ENCODE measurements at regions not wholly inside any gene's neighbourhood (a gene's known extent, or its start where the extent isn't known, plus 50 kb on each side); places are given as distances from the start of the nearest gene placed in this dataset.

- H3K79me1 ChIP-seq (replicated peaks; ENCODE audit: low read length, poor library complexity, severe bottlenecking), result no peaks in the 10 kb centered on the region
- H3K27ac ChIP-seq (ENCODE audit: low read length, poor library complexity, severe bottlenecking), result no peak overlapping the region
- H2BK120ac ChIP-seq (ENCODE audit: low read depth, low read length), result no peak overlapping the region
- H2AFZ ChIP-seq (ENCODE audit: low read depth, low read length), result no peak overlapping the region
- H2BK12ac ChIP-seq (ENCODE audit: low read length in 2 of 2), result no peak overlapping the region
- H2BK5ac ChIP-seq (ENCODE audit: low read depth, low read length, poor library complexity, severe bottlenecking), result no peak overlapping the region
- H3K4me1 ChIP-seq (ENCODE audit: control insufficient read depth, insufficient read depth, low read depth, low read length), result no peaks in the 10 kb centered on the region
- no peak overlapping the region for H3K18ac ChIP-seq (ENCODE audit: low read depth in 1 of 2, low read length in 2 of 2)
- H3K27me3 ChIP-seq (ENCODE audit: control insufficient read depth in 1 of 2, insufficient read depth in 1 of 2, low read length in 2 of 2), result peaks cover 0 to 85% of the 10 kb centered on the region in 2 experiments
- no peak overlapping the region for H3K9ac ChIP-seq (ENCODE audit: low read length)
- H3K9me3 ChIP-seq (ENCODE audit: control insufficient read depth, low read length), result peaks cover 10% of the 10 kb centered on the region
- no peak overlapping the region for H3K4me3 ChIP-seq (ENCODE audit: insufficient read depth in 1 of 2, low read depth in 1 of 2, low read length in 2 of 2)
- H3K14ac ChIP-seq (ENCODE audit: low read length in 2 of 2), result no peak overlapping the region
- no peak overlapping the region for H4K91ac ChIP-seq (ENCODE audit: low read length)
- no peak overlapping the region for H4K8ac ChIP-seq (ENCODE audit: low read length)
- H3K36me3 ChIP-seq (ENCODE audit: control insufficient read depth in 1 of 2, insufficient read depth in 2 of 2, low read depth in 1 of 2, low read length in 2 of 2), result no peaks in the 10 kb centered on the region
- H3K4me2 ChIP-seq (ENCODE audit: low read length, poor library complexity, severe bottlenecking), result no peak overlapping the region
- H2BK15ac ChIP-seq (ENCODE audit: low read depth, poor library complexity, severe bottlenecking), result no peak overlapping the region
- no peak for DNase-seq
- no peak overlapping the region for H2AK5ac ChIP-seq (ENCODE audit: low read length, severe bottlenecking)
- no peak overlapping the region for H3K4ac ChIP-seq (ENCODE audit: low read depth in 1 of 2, low read length in 2 of 2)
- 82% methylated on average over 17 of the region's 17 CpGs for WGBS
- H3K23ac ChIP-seq (ENCODE audit: low read length in 2 of 2), result no peak overlapping the region
These were observed 190.6 kb upstream of the SDK2 start for GRCh38 chr17:73834684-73835343.

- H3K4me2 ChIP-seq (ENCODE audit: low read length, poor library complexity, severe bottlenecking), result no peak overlapping the region
- no peak overlapping the region for H2BK12ac ChIP-seq (ENCODE audit: low read length in 2 of 2)
- no peaks in the 10 kb centered on the region for H3K79me1 ChIP-seq (replicated peaks; ENCODE audit: low read length, poor library complexity, severe bottlenecking)
- H3K27ac ChIP-seq (ENCODE audit: low read length, poor library complexity, severe bottlenecking), result no peak overlapping the region
- DNase-seq, result no peak
- H4K8ac ChIP-seq (ENCODE audit: low read length), result no peak overlapping the region
- no peak overlapping the region for H2BK15ac ChIP-seq (ENCODE audit: low read depth, poor library complexity, severe bottlenecking)
- no peak overlapping the region for H3K14ac ChIP-seq (ENCODE audit: low read length in 2 of 2)
- H3K18ac ChIP-seq (ENCODE audit: low read depth in 1 of 2, low read length in 2 of 2), result no peak overlapping the region
- no peaks in the 10 kb centered on the region for H3K36me3 ChIP-seq (ENCODE audit: control insufficient read depth in 1 of 2, insufficient read depth in 2 of 2, low read depth in 1 of 2, low read length in 2 of 2)
- peaks cover 0 to 86% of the 10 kb centered on the region in 2 experiments for H3K27me3 ChIP-seq (ENCODE audit: control insufficient read depth in 1 of 2, insufficient read depth in 1 of 2, low read length in 2 of 2)
- H3K9ac ChIP-seq (ENCODE audit: low read length), result no peak overlapping the region
- H2AFZ ChIP-seq (ENCODE audit: low read depth, low read length), result no peak overlapping the region
- H3K4me3 ChIP-seq (ENCODE audit: insufficient read depth in 1 of 2, low read depth in 1 of 2, low read length in 2 of 2), result no peak overlapping the region
- H4K91ac ChIP-seq (ENCODE audit: low read length), result no peak overlapping the region
- H3K23ac ChIP-seq (ENCODE audit: low read length in 2 of 2), result no peak overlapping the region
- no peak overlapping the region for H3K4ac ChIP-seq (ENCODE audit: low read depth in 1 of 2, low read length in 2 of 2)
- no peak overlapping the region for H2BK120ac ChIP-seq (ENCODE audit: low read depth, low read length)
- H2AK5ac ChIP-seq (ENCODE audit: low read length, severe bottlenecking), result no peak overlapping the region
- no peaks in the 10 kb centered on the region for H3K4me1 ChIP-seq (ENCODE audit: control insufficient read depth, insufficient read depth, low read depth, low read length)
- WGBS, result 66% methylated on average over 4 of the region's 8 CpGs
- no peak overlapping the region for H2BK5ac ChIP-seq (ENCODE audit: low read depth, low read length, poor library complexity, severe bottlenecking)
- H3K9me3 ChIP-seq (ENCODE audit: control insufficient read depth, low read length), result peaks cover 10% of the 10 kb centered on the region
These were observed 191.4 kb upstream of the SDK2 start for GRCh38 chr17:73835605-73836004.

- no peak overlapping the region for H3K18ac ChIP-seq (ENCODE audit: low read depth in 1 of 2, low read length in 2 of 2)
- H2BK12ac ChIP-seq (ENCODE audit: low read length in 2 of 2), result no peak overlapping the region
- DNase-seq, result no peak
- H2AK5ac ChIP-seq (ENCODE audit: low read length, severe bottlenecking), result no peak overlapping the region
- 73% methylated on average over 4 of the region's 5 CpGs for WGBS
- no peak overlapping the region for H3K9ac ChIP-seq (ENCODE audit: low read length)
- no peak overlapping the region for H3K14ac ChIP-seq (ENCODE audit: low read length in 2 of 2)
- no peak overlapping the region for H3K23ac ChIP-seq (ENCODE audit: low read length in 2 of 2)
- H3K4ac ChIP-seq (ENCODE audit: low read depth in 1 of 2, low read length in 2 of 2), result no peak overlapping the region
- H3K9me3 ChIP-seq (ENCODE audit: control insufficient read depth, low read length), result peaks cover 10% of the 10 kb centered on the region
- H3K4me3 ChIP-seq (ENCODE audit: insufficient read depth in 1 of 2, low read depth in 1 of 2, low read length in 2 of 2), result no peak overlapping the region
- H2BK15ac ChIP-seq (ENCODE audit: low read depth, poor library complexity, severe bottlenecking), result no peak overlapping the region
- no peak overlapping the region for H2BK120ac ChIP-seq (ENCODE audit: low read depth, low read length)
- no peak overlapping the region for H2AFZ ChIP-seq (ENCODE audit: low read depth, low read length)
- no peak overlapping the region for H4K91ac ChIP-seq (ENCODE audit: low read length)
- H3K27me3 ChIP-seq (ENCODE audit: control insufficient read depth in 1 of 2, insufficient read depth in 1 of 2, low read length in 2 of 2), result peaks cover 0 to 80% of the 10 kb centered on the region in 2 experiments
- no peak overlapping the region for H3K4me2 ChIP-seq (ENCODE audit: low read length, poor library complexity, severe bottlenecking)
- no peak overlapping the region for H4K8ac ChIP-seq (ENCODE audit: low read length)
- H3K4me1 ChIP-seq (ENCODE audit: control insufficient read depth, insufficient read depth, low read depth, low read length), result no peaks in the 10 kb centered on the region
- H3K79me1 ChIP-seq (replicated peaks; ENCODE audit: low read length, poor library complexity, severe bottlenecking), result no peaks in the 10 kb centered on the region
- H3K36me3 ChIP-seq (ENCODE audit: control insufficient read depth in 1 of 2, insufficient read depth in 2 of 2, low read depth in 1 of 2, low read length in 2 of 2), result no peaks in the 10 kb centered on the region
- H2BK5ac ChIP-seq (ENCODE audit: low read depth, low read length, poor library complexity, severe bottlenecking), result no peak overlapping the region
- H3K27ac ChIP-seq (ENCODE audit: low read length, poor library complexity, severe bottlenecking), result no peak overlapping the region
These were observed 194.6 kb upstream of the SDK2 start for GRCh38 chr17:73838815-73839214.

GRCh38 chr17:73840829-73841228 is 196.6 kb upstream of the SDK2 start:
- 40% methylated on average over 1 of the region's 1 CpG for WGBS
- H2AK5ac ChIP-seq (ENCODE audit: low read length, severe bottlenecking), result no peak overlapping the region
- no peak overlapping the region for H2AFZ ChIP-seq (ENCODE audit: low read depth, low read length)

More at GRCh38 chr17:73840829-73841228, 196.6 kb upstream of the SDK2 start:
- H4K8ac ChIP-seq (ENCODE audit: low read length), result no peak overlapping the region
- peaks cover 10% of the 10 kb centered on the region for H3K9me3 ChIP-seq (ENCODE audit: control insufficient read depth, low read length)
- no peak overlapping the region for H4K91ac ChIP-seq (ENCODE audit: low read length)
- DNase-seq, result no peak
- H3K4me3 ChIP-seq (ENCODE audit: insufficient read depth in 1 of 2, low read depth in 1 of 2, low read length in 2 of 2), result no peak overlapping the region
- no peak overlapping the region for H2BK12ac ChIP-seq (ENCODE audit: low read length in 2 of 2)
- H2BK15ac ChIP-seq (ENCODE audit: low read depth, poor library complexity, severe bottlenecking), result no peak overlapping the region
- H3K4ac ChIP-seq (ENCODE audit: low read depth in 1 of 2, low read length in 2 of 2), result no peak overlapping the region
- no peak overlapping the region for H3K14ac ChIP-seq (ENCODE audit: low read length in 2 of 2)
- H3K4me1 ChIP-seq (ENCODE audit: control insufficient read depth, insufficient read depth, low read depth, low read length), result no peaks in the 10 kb centered on the region
- H3K27ac ChIP-seq (ENCODE audit: low read length, poor library complexity, severe bottlenecking), result no peak overlapping the region
- no peak overlapping the region for H3K18ac ChIP-seq (ENCODE audit: low read depth in 1 of 2, low read length in 2 of 2)
- H3K23ac ChIP-seq (ENCODE audit: low read length in 2 of 2), result no peak overlapping the region
- H2BK5ac ChIP-seq (ENCODE audit: low read depth, low read length, poor library complexity, severe bottlenecking), result no peak overlapping the region
- no peak overlapping the region for H2BK120ac ChIP-seq (ENCODE audit: low read depth, low read length)
- no peaks in the 10 kb centered on the region for H3K79me1 ChIP-seq (replicated peaks; ENCODE audit: low read length, poor library complexity, severe bottlenecking)
- H3K36me3 ChIP-seq (ENCODE audit: control insufficient read depth in 1 of 2, insufficient read depth in 2 of 2, low read depth in 1 of 2, low read length in 2 of 2), result no peaks in the 10 kb centered on the region
- H3K4me2 ChIP-seq (ENCODE audit: low read length, poor library complexity, severe bottlenecking), result no peak overlapping the region
- H3K9ac ChIP-seq (ENCODE audit: low read length), result no peak overlapping the region
- peaks cover 0 to 77% of the 10 kb centered on the region in 2 experiments for H3K27me3 ChIP-seq (ENCODE audit: control insufficient read depth in 1 of 2, insufficient read depth in 1 of 2, low read length in 2 of 2)

Measured in mesenchymal stem cell (in vitro differentiated cells and primary cell).